Neural progenitor cell (in vitro differentiated cells): ENCODE measurements at regions not wholly inside any gene's neighbourhood (a gene's known extent, or its start where the extent isn't known, plus 50 kb on each side); places are given as distances from the start of the nearest gene placed in this dataset.

ENCODE experiments used
- DNase-seq: peaks from one replicate; pipeline ENCODE4 v3.0.0-alpha.2; 2016; ENCODE audit warnings: low spot score
- H2AFZ ChIP-seq: fragments of 200-600 bp; sonication (generic); replicated peaks from 2 replicates; pipeline ENCODE4 v1.6.1; 2016; ENCODE audit warnings: antibody characterized with exemption
- H3F3A ChIP-seq: fragments of 200-600 bp; sonication (generic); 2 replicates; pipeline ENCODE4 v1.6.1; 2016; ENCODE audit warnings: antibody characterized with exemption, low read depth
- H3K27ac ChIP-seq: fragments of 200-600 bp; sonication (generic); 2 replicates; pipeline ENCODE4 v1.5.1; 2016; ENCODE audit warnings: mild to moderate bottlenecking
- H3K27me3 ChIP-seq: fragments of 200-600 bp; sonication (generic); 2 replicates; pipeline ENCODE4 v1.6.1; 2016; ENCODE audit warnings: mild to moderate bottlenecking, moderate library complexity
- H3K36me3 ChIP-seq: fragments of 200-600 bp; sonication (generic); 2 replicates; pipeline ENCODE4 v1.5.1; 2016
- H3K4me1 ChIP-seq: fragments of 200-600 bp; sonication (generic); 2 replicates; pipeline ENCODE4 v1.6.1; 2016; ENCODE audit warnings: mixed run types
- H3K4me2 ChIP-seq: fragments of 200-600 bp; sonication (generic); 2 replicates; pipeline ENCODE4 v1.6.1; 2016
- H3K4me3 ChIP-seq: fragments of 200-600 bp; sonication (generic); 2 replicates; pipeline ENCODE4 v1.5.1; 2016
- H3K79me2 ChIP-seq: fragments of 200-600 bp; sonication (generic); 2 replicates; pipeline ENCODE4 v1.6.1; 2016; ENCODE audit warnings: low read depth
- H3K9ac ChIP-seq: fragments of 200-600 bp; sonication (generic); 2 replicates; pipeline ENCODE4 v1.6.1; 2016
- H3K9me3 ChIP-seq: fragments of 200-600 bp; sonication (generic); 2 replicates; pipeline ENCODE4 v1.5.1; 2016; ENCODE audit warnings: low read depth
- H4K20me1 ChIP-seq: fragments of 200-600 bp; sonication (generic); 2 replicates; pipeline ENCODE4 v1.6.1; 2016; ENCODE audit warnings: low read depth
- H3K27ac Mint-ChIP-seq: 3 replicates; pipeline ENCODE4 v1.8.0; 2021; ENCODE audit warnings: mixed read lengths
- H3K27me3 Mint-ChIP-seq: 2 replicates; pipeline ENCODE4 v1.8.0; 2022; ENCODE audit warnings: low read depth, mild to moderate bottlenecking, inconsistent platforms, moderate library complexity, mixed read lengths; ENCODE audit not compliant: insufficient read depth
- H3K36me3 Mint-ChIP-seq: 3 replicates; pipeline ENCODE4 v1.8.0; 2021; ENCODE audit warnings: mixed read lengths
- H3K4me1 Mint-ChIP-seq: 3 replicates; pipeline ENCODE4 v1.8.0; 2021; ENCODE audit warnings: mixed read lengths
- H3K4me3 Mint-ChIP-seq: 3 replicates; pipeline ENCODE4 v1.8.0; 2021; ENCODE audit warnings: mild to moderate bottlenecking, moderate library complexity, mixed read lengths
- H3K9me3 Mint-ChIP-seq: 3 replicates; pipeline ENCODE4 v1.8.0; 2020; ENCODE audit warnings: mixed read lengths
- EZH2 ChIP-seq: fragments of 200-600 bp; sonication (generic); IDR thresholded peaks from 2 replicates; pipeline ENCODE4 v1.6.1; 2017; ENCODE audit warnings: antibody characterized with exemption, mild to moderate bottlenecking, moderate library complexity
- EZH2phosphoT487 ChIP-seq: fragments of 200-600 bp; sonication (generic); IDR thresholded peaks from 2 replicates; pipeline ENCODE4 v1.6.1; 2017; ENCODE audit warnings: antibody characterized with exemption
- TF ChIP-seq, protein P1 (sequence below): fragments of 200-600 bp; sonication (generic); IDR thresholded peaks from 2 replicates; pipeline ENCODE4 v1.5.1; 2017; ENCODE audit warnings: antibody characterized with exemption, mild to moderate bottlenecking

GRCh38 chr12:114054982-114055381, 88.9 kb upstream of the RBM19 start:
- H2AFZ ChIP-seq, result no peak overlapping the region
- H3K27ac ChIP-seq, result no peak overlapping the region
- Mint-ChIP-seq H3K27me3 (peaks cover 14% of the 10 kb centered on the region), H3K27ac (no peak overlapping the region), H3K36me3 (no peaks in the 10 kb centered on the region), H3K4me1 (no peaks in the 10 kb centered on the region), H3K4me3 (no peak overlapping the region), H3K9me3 (no peaks in the 10 kb centered on the region)
- H3K9me3 ChIP-seq, result no peaks in the 10 kb centered on the region
- no peaks in the 10 kb centered on the region for H4K20me1 ChIP-seq
- no peaks in the 10 kb centered on the region for H3K4me1 ChIP-seq
- H3K79me2 ChIP-seq, result no peaks in the 10 kb centered on the region
- H3K27me3 ChIP-seq, result no peaks in the 10 kb centered on the region
- TF ChIP-seq EZH2phosphoT487 (no peak), EZH2 (no peak)
- TF ChIP-seq, protein P1, sequence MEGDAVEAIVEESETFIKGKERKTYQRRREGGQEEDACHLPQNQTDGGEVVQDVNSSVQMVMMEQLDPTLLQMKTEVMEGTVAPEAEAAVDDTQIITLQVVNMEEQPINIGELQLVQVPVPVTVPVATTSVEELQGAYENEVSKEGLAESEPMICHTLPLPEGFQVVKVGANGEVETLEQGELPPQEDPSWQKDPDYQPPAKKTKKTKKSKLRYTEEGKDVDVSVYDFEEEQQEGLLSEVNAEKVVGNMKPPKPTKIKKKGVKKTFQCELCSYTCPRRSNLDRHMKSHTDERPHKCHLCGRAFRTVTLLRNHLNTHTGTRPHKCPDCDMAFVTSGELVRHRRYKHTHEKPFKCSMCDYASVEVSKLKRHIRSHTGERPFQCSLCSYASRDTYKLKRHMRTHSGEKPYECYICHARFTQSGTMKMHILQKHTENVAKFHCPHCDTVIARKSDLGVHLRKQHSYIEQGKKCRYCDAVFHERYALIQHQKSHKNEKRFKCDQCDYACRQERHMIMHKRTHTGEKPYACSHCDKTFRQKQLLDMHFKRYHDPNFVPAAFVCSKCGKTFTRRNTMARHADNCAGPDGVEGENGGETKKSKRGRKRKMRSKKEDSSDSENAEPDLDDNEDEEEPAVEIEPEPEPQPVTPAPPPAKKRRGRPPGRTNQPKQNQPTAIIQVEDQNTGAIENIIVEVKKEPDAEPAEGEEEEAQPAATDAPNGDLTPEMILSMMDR, result no peak
- H3F3A ChIP-seq, result no peaks in the 10 kb centered on the region
- H3K36me3 ChIP-seq, result no peaks in the 10 kb centered on the region
- no peak overlapping the region for H3K4me3 ChIP-seq
- no peak overlapping the region for H3K9ac ChIP-seq
- DNase-seq, result no peak
- H3K4me2 ChIP-seq, result no peak overlapping the region

GRCh38 chr12:114046236-114046998, 80.3 kb upstream of the RBM19 start:
- Mint-ChIP-seq H3K4me3 (no peak overlapping the region), H3K27me3 (peaks cover 6% of the 10 kb centered on the region), H3K27ac (no peak overlapping the region), H3K9me3 (no peaks in the 10 kb centered on the region), H3K36me3 (no peaks in the 10 kb centered on the region), H3K4me1 (peaks cover 5% of the 10 kb centered on the region)
- H3K4me3 ChIP-seq, result no peak overlapping the region
- H3K27ac ChIP-seq, result no peak overlapping the region
- H3K4me1 ChIP-seq, result peaks cover 25% of the 10 kb centered on the region
- peaks cover 19% of the 10 kb centered on the region for H3F3A ChIP-seq
- peak overlapping the region; percentile 31 for H3K4me2 ChIP-seq
- no peak for DNase-seq
- no peak overlapping the region for H2AFZ ChIP-seq
- no peaks in the 10 kb centered on the region for H3K36me3 ChIP-seq
- H3K9me3 ChIP-seq, result no peaks in the 10 kb centered on the region
- no peaks in the 10 kb centered on the region for H3K27me3 ChIP-seq
- H3K9ac ChIP-seq, result no peak overlapping the region
- peak; percentile 32 for TF ChIP-seq EZH2
- TF ChIP-seq, protein P1, result no peak
- no peaks in the 10 kb centered on the region for H3K79me2 ChIP-seq
- no peaks in the 10 kb centered on the region for H4K20me1 ChIP-seq

DNA sequence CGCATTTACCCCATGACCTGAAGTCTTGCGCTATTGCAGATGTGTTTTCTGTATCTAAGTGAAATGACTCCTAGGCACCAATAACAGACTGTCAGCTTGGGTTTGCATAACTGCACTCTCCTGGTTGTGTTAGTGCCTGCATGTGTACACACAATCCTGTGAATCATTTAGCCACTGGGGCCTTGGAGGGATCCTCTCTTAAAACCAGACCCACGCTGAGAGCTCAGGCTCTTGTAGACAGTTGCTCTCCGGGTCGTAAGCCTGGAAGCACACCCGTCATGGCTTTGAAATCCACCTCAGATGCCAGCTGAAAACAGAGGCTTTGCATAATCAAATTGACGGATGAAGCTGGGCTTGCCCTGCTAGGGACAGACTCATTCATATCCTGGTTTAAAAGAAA, 79.2 kb upstream of the RBM19 start:
- Histone ChIP-seq H2AFZ (no peak overlapping the region), H3K4me2 (peak overlapping the region; percentile 31), H4K20me1 (no peaks in the 10 kb centered on the region), H3K27me3 (no peaks in the 10 kb centered on the region), H3K4me1 (peaks cover 25% of the 10 kb centered on the region), H3K4me3 (no peak overlapping the region), H3F3A (peaks cover 19% of the 10 kb centered on the region), H3K36me3 (no peaks in the 10 kb centered on the region), H3K9me3 (no peaks in the 10 kb centered on the region), H3K9ac (no peak overlapping the region), H3K27ac (no peak overlapping the region), H3K79me2 (no peaks in the 10 kb centered on the region)
- H3K4me3 Mint-ChIP-seq, result no peak overlapping the region
- peaks cover 5% of the 10 kb centered on the region for H3K4me1 Mint-ChIP-seq
- H3K9me3 Mint-ChIP-seq, result no peaks in the 10 kb centered on the region
- no peak overlapping the region for H3K27ac Mint-ChIP-seq
- no peaks in the 10 kb centered on the region for H3K36me3 Mint-ChIP-seq
- peak; percentile 59 for DNase-seq
- H3K27me3 Mint-ChIP-seq, result peaks cover 6% of the 10 kb centered on the region
- TF ChIP-seq, protein P1, result no peak
- TF ChIP-seq EZH2phosphoT487 (no peak), EZH2 (no peak)
